Activated T-helper 1 cell treated with anti-CD3 and anti-CD28 coated beads, Interleukin-12 subunit alpha, Interleukin-12 subunit beta, Interleukin-2, Interleukin-4 antibody, amounts not matched to agents 30 ng/mL and 10 ng/mL and 1 ng/mL, durations not matched to agents 14 hours and 24 hours and 36 hours (primary cell): ENCODE measurements at regions not wholly inside any gene's neighbourhood (a gene's known extent, or its start where the extent isn't known, plus 50 kb on each side); places are given as distances from the start of the nearest gene placed in this dataset.

Experiments
- DNase-seq: peaks from one replicate; pipeline ENCODE4 v3.0.0; 2021; ENCODE audit warnings: low spot score
- H3K27ac Mint-ChIP-seq: one replicate; pipeline ENCODE4 v1.8.0; 2021; ENCODE audit warnings: mild to moderate bottlenecking, mixed read lengths
- H3K27me3 Mint-ChIP-seq: one replicate; pipeline ENCODE4 v1.8.0; 2022; ENCODE audit warnings: mild to moderate bottlenecking, moderate library complexity, mixed read lengths; ENCODE audit not compliant: insufficient read depth
- H3K36me3 Mint-ChIP-seq: one replicate; pipeline ENCODE4 v1.8.0; 2021; ENCODE audit warnings: low read depth, mixed read lengths
- H3K4me1 Mint-ChIP-seq: one replicate; pipeline ENCODE4 v1.8.0; 2021; ENCODE audit warnings: low read depth, mixed read lengths
- H3K4me3 Mint-ChIP-seq: one replicate; pipeline ENCODE4 v1.8.0; 2021; ENCODE audit warnings: mild to moderate bottlenecking, moderate library complexity, mixed read lengths
- H3K9me3 Mint-ChIP-seq: one replicate; pipeline ENCODE4 v1.8.0; 2021; ENCODE audit warnings: mixed read lengths
- intact Hi-C: fragments of 100-400 bp; cut with micrococcal nuclease; formaldehyde crosslinking; loops from one replicate; pipeline ENCODE4 v1.15.1; 2024

DNA sequence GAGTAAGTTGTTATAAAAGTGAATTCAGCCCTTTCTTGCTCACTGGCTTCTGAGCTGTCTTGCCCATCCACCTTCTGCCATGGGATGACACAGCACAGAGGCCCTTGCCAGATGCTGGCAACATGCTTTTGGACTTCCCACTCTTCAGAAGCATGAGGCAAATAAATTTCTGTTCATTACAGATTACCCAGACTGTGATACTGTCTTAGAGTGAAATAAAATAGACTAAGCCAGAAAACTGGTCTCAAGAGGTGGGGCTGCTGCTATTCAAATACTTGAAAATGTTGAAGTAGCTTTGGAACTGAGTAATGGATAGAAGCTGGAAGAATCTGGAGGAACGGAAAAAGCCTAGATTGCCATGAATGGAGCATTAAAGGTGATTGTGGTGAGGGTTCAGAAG, 170.4 kb downstream of the ZMAT3 start:
- Mint-ChIP-seq H3K27ac (no peak overlapping the region), H3K4me3 (no peak overlapping the region), H3K4me1 (no peaks in the 10 kb centered on the region), H3K27me3 (no peaks in the 10 kb centered on the region), H3K9me3 (no peaks in the 10 kb centered on the region), H3K36me3 (no peaks in the 10 kb centered on the region)
- no peak for DNase-seq
- intact Hi-C loops: no loop called here

- H3K27ac Mint-ChIP-seq: no peak overlapping the region
- no peak for DNase-seq
- intact Hi-C loops: no loop called here
- H3K27me3 Mint-ChIP-seq: no peaks in the 10 kb centered on the region
- H3K9me3 Mint-ChIP-seq: no peaks in the 10 kb centered on the region
- no peaks in the 10 kb centered on the region for H3K4me1 Mint-ChIP-seq
- H3K4me3 Mint-ChIP-seq: no peak overlapping the region
- no peaks in the 10 kb centered on the region for H3K36me3 Mint-ChIP-seq
These were observed 171.5 kb downstream of the ZMAT3 start for GRCh38 chr3:178900029-178900646.

GRCh38 chr3:178895178-178895789, 176.3 kb downstream of the ZMAT3 start:
- Mint-ChIP-seq H3K27me3 (no peaks in the 10 kb centered on the region), H3K4me3 (no peak overlapping the region), H3K27ac (no peak overlapping the region), H3K36me3 (no peaks in the 10 kb centered on the region), H3K9me3 (no peaks in the 10 kb centered on the region), H3K4me1 (no peaks in the 10 kb centered on the region)
- DNase-seq: no peak
- intact Hi-C loops: no loop called here
